A673 (cell line): ENCODE measurements at regions not wholly inside any gene's neighbourhood (a gene's known extent, or its start where the extent isn't known, plus 50 kb on each side); places are given as distances from the start of the nearest gene placed in this dataset.

Experiments used
- BruUV-seq: library from RNA; stranded (reverse); fragments of 400-500 nt; replicated peaks from 2 replicates; lab custom pipeline; 2021; lab: Mats Ljungman, UMichigan
- CTCF ChIA-PET: fragments of 300-600 bp; sonication (Branson Sonifier 250); formaldehyde crosslinking; loops from one replicate; lab custom pipeline; 2022; ENCODE audit warnings: antibody characterized with exemption; lab: Charles Lee
- POLR2A ChIA-PET: fragments of 300-600 bp; sonication (Branson Sonifier 250); formaldehyde crosslinking; loops from one replicate; lab custom pipeline; 2022; ENCODE audit warnings: antibody characterized with exemption; ENCODE audit not compliant: low non-redundant PET; lab: Charles Lee
- DNase-seq: peaks from one replicate; pipeline ENCODE4 v3.0.0-alpha.2; 2015; ENCODE audit warnings: low spot score
- H3K27ac ChIP-seq: fragments of 200-600 bp; sonication (generic); 2 replicates; pipeline ENCODE4 v1.5.1; 2016; ENCODE audit warnings: mixed run types, low read depth, mild to moderate bottlenecking, mixed read lengths, antibody characterized with exemption, low read length; ENCODE audit not compliant: poor library complexity, severe bottlenecking
- H3K27me3 ChIP-seq: fragments of 200-600 bp; sonication (generic); replicated peaks from 2 replicates; pipeline ENCODE4 v1.6.1; 2017; ENCODE audit warnings: mixed run types, low read depth, mild to moderate bottlenecking, mixed read lengths, antibody characterized with exemption, low read length; ENCODE audit not compliant: insufficient read depth, poor library complexity
- H3K36me3 ChIP-seq: fragments of 200-600 bp; sonication (generic); 2 replicates; pipeline ENCODE4 v1.6.1; 2016; ENCODE audit warnings: mixed run types, mild to moderate bottlenecking, mixed read lengths, antibody characterized with exemption, low read length; ENCODE audit not compliant: insufficient read depth, poor library complexity, severe bottlenecking
- H3K4me1 ChIP-seq: fragments of 200-600 bp; sonication (generic); 2 replicates; pipeline ENCODE4 v1.6.1; 2017; ENCODE audit warnings: mixed run types, mild to moderate bottlenecking, mixed read lengths, antibody characterized with exemption, low read length; ENCODE audit not compliant: insufficient read depth, poor library complexity, severe bottlenecking
- H3K4me3 ChIP-seq: fragments of 200-600 bp; sonication (generic); 2 replicates; pipeline ENCODE4 v1.5.1; 2016; ENCODE audit warnings: low read depth, mixed run types, mild to moderate bottlenecking, mixed read lengths, low read length; ENCODE audit not compliant: poor library complexity, severe bottlenecking
- H3K9me3 ChIP-seq: fragments of 200-600 bp; sonication (generic); 2 replicates; pipeline ENCODE4 v1.6.1; 2016; ENCODE audit warnings: mixed run types, low read depth, mild to moderate bottlenecking, mixed read lengths, antibody characterized with exemption, low read length; ENCODE audit not compliant: poor library complexity, severe bottlenecking
- CTCF ChIP-seq: fragments of 300-800, 200-600 bp; sonication (generic); conservative IDR thresholded peaks from 2 replicates; pipeline ENCODE4 v1.5.1; 2017; ENCODE audit warnings: low read depth, mild to moderate bottlenecking, antibody characterized with exemption, low read length, moderate library complexity, mixed read lengths
- EZH2 ChIP-seq: fragments of 200-600 bp; sonication (generic); IDR thresholded peaks from 2 replicates; pipeline ENCODE4 v1.6.1; 2017; ENCODE audit warnings: borderline replicate concordance, low read depth, mild to moderate bottlenecking, mixed read lengths, antibody characterized with exemption, low read length; ENCODE audit not compliant: poor library complexity, severe bottlenecking
- intact Hi-C: fragments of 100-400 bp; cut with micrococcal nuclease; formaldehyde crosslinking; loops from one replicate; pipeline ENCODE4 v1.10.0; 2022; ENCODE audit not compliant: unreplicated experiment

GRCh38 chr7:46933596-46933995 lies 648.3 kb downstream of the TNS3 start:
- intact Hi-C loops: loop anchor here (2.0 kb wide), 1 partner anchor 157 kb away; no protein-coding TSS in a partner anchor
- CTCF ChIA-PET: no interaction called here
- peak; percentile 66 for DNase-seq
- Histone ChIP-seq H3K4me1 (peaks cover 24% of the 10 kb centered on the region), H3K36me3 (no peaks in the 10 kb centered on the region), H3K27ac (peak overlapping the region; percentile 92), H3K4me3 (no peak overlapping the region), H3K9me3 (no peaks in the 10 kb centered on the region), H3K27me3 (no peaks in the 10 kb centered on the region)
- TF ChIP-seq EZH2: no peak
- TF ChIP-seq CTCF: no peak
- POLR2A ChIA-PET: no interaction called here
- BruUV-seq: no TSS peak

DNA sequence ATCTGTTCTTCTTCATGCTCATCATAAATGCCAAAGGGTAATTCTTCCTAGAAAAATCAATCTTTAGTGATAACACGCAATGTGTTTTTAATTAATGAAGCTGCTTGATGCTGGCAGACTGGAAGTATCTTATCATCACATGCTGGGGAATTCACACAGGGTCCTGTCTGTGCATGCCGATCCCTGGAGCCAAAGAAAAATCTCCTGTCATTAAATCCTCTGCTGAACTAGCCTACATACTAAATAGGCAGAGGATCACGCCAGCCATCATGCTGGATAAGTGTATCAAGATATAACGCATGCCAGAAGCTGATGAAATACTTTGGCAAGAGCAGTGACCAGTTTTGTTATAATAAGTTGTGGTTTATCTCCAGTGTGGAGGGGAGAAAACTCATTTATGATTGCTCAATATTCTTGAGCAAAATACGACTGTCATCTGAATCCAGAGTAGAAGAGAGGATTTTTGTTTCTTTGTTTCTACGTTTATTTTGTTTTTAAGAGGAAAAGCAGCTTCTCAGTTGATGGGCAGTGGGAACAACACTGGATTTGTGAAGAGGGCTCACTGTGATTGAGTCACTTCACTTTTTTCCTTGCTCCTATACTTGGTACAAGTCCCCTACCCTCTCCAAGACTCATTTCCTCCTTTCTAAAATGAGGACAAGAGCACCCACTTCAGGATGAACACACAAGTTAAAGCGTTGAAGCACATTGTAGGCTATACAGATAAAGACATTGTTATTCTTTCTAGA lies 649.1 kb downstream of the TNS3 start:
- no peaks in the 10 kb centered on the region for H3K9me3 ChIP-seq
- ChIA-PET POLR2A (no interaction called here), CTCF (no interaction called here)
- BruUV-seq: no TSS peak
- TF ChIP-seq CTCF (peak; percentile 56; the same call in 1 of the 2 replicates), EZH2 (no peak)
- H3K27me3 ChIP-seq: no peaks in the 10 kb centered on the region
- intact Hi-C loops: loop anchor here (2.0 kb wide), 1 partner anchor 156 kb away; no protein-coding TSS in a partner anchor
- H3K27ac ChIP-seq: peak overlapping the region; percentile 92
- H3K4me1 ChIP-seq: peaks cover 25% of the 10 kb centered on the region
- peak overlapping the region; percentile 8 for H3K4me3 ChIP-seq
- H3K36me3 ChIP-seq: no peaks in the 10 kb centered on the region
- DNase-seq: peak; percentile 91

- ChIA-PET POLR2A (no interaction called here), CTCF (no interaction called here)
- H3K27me3 ChIP-seq: no peaks in the 10 kb centered on the region
- TF ChIP-seq CTCF (no peak), EZH2 (no peak)
- intact Hi-C loops: loop anchor here (2.0 kb wide), 1 partner anchor 155 kb away; no protein-coding TSS in a partner anchor
- peak overlapping the region; percentile 92 for H3K27ac ChIP-seq
- H3K36me3 ChIP-seq: no peaks in the 10 kb centered on the region
- no TSS peak for BruUV-seq
- peaks cover 25% of the 10 kb centered on the region for H3K4me1 ChIP-seq
- no peak for DNase-seq
- H3K9me3 ChIP-seq: no peaks in the 10 kb centered on the region
- no peak overlapping the region for H3K4me3 ChIP-seq
Observed at GRCh38 chr7:46932306-46932675, 649.6 kb downstream of the TNS3 start.
